HG03354 (cell line): ENCODE measurements at regions not wholly inside any gene's neighbourhood (a gene's known extent, or its start where the extent isn't known, plus 50 kb on each side); places are given as distances from the start of the nearest gene placed in this dataset.
A peak's percentile ranks its signal among the peaks of the same experiment; 100 is the strongest.

Experiments used
- ATAC-seq: cut with Tn5 transposase; IDR thresholded peaks from one replicate; pipeline ENCODE4 v1.9.1; 2021; ENCODE audit warnings: mild to moderate bottlenecking; ENCODE audit not compliant: unreplicated experiment, poor library complexity, severe bottlenecking

DNA sequence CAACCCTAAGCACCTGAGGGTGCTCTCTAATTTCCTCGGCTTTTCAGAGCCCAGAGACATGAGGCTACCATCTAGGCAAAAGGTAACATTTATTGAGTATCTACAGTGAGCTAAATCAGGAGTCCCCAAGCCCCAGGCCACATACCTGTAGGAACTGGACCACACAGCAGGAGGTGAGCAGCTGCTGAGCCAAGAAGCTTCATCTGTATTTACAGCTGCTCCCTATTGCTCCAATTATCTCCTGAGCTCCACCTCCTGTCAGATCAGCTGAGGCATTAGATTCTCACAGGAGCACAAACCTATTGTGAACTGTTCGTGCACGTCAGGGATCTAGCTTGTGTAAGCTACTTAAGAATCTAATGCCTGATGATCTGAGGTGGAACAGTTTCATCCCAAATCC is 70.2 kb downstream of the RND3 start:
- ATAC-seq: no peak

DNA sequence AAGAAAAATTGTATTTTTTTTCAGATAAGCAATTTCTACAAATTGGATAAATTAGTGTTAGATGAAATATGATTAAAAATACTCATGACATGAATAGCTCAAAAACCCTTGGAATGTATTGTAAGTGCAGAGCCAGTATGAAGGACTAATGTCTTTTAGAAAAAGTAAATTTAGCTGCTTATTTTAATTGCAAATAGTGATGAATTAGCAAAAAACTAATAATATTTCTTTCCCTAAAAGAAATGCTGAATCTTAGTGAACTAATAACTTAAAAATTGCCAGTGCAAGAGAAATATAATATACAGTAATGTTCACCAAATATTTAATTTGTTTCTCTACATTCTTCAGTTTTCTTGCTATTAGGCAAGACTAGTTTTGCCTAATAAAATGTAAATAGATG is 72.4 kb downstream of the RND3 start:
- ATAC-seq: no peak

- ATAC-seq: no peak
These were observed 73.6 kb downstream of the RND3 start for GRCh38 chr2:150413910-150414309.

- no peak for ATAC-seq
These were observed 74.1 kb downstream of the RND3 start for GRCh38 chr2:150413366-150413765.

- ATAC-seq: no peak
These were observed 76.7 kb downstream of the RND3 start for GRCh38 chr2:150410809-150411208.

DNA sequence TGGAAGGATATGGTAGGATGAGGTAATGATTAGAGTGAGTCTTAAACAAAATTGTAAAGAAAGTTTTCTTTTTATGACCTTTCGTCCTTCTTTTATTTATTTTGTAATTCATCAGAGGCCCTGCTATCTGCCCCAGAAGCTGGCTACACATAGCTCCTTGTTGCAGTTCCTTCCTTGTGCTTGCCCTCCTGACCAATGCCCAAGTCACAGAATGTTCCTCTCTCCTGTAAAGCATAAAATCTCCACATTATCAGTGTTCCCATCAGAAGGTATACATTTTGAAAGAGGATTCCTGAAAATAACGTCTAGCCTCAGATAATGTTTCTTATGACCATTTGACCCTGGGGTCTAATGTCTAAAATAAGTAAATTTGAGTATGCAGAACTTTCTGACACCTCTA is 78.3 kb downstream of the RND3 start:
- no peak for ATAC-seq

DNA sequence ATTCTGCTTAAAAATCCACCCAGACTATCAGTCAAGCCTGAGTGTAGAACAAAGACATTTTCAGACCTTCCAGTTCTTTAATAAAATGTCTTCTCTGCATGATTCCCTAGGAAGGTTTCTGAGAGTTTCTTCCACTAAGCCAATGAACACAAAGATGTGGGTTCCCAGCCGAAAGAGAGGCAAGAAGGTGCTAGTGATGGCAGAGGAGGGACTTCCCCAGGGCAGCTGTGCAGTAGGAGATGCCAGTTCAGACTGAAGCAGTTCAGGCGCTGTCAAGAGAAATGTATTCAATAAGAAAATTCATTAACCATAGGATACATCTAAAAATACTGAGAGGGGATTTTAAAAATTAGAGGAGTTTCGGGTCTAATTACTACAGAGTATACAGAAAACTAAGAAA is 83.3 kb downstream of the RND3 start:
- ATAC-seq: no peak

- ATAC-seq: peak; percentile 94
These were observed 84.0 kb downstream of the RND3 start for GRCh38 chr2:150403457-150403856.

DNA sequence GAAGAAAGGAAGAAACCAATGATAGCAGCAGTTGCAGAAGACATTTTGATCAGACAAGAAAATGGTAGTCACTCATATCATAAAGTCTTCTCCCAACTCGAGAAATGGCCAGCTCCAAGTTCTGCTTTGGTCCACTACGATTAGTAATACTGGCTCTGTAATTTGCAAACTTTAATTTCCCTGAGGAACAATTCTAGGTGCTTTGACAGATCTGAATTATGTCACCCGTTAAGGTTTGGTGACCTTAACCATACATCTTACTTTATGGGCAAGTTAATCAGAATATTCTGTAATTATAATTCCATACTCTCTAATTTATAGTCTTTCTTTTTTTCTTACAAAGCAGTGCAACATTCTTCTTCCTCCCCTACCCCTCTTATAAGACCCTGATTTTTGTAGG is 84.5 kb downstream of the RND3 start:
- no peak for ATAC-seq

DNA sequence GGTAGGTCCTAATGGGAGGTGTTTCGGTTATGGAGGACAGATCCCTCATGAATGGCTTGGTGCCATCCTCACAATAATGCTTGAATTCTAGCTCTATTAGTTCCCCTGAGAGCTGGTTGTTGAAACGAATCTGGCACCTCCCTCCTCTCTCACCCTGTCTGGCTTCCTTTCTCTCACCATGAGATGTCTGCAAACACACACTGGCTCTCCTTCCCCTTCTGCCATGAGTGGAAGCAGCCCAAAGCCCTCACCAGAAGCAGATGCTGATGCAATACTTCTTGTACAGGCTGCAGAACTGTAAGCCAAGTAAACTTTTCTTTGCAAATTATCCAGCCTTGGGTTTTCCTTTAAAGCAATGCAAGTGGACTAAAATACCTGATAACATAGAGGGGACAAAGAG is 86.6 kb downstream of the RND3 start:
- no peak for ATAC-seq

- ATAC-seq: no peak
These were observed 94.9 kb downstream of the RND3 start for GRCh38 chr2:150392614-150393013.

GRCh38 chr2:150391779-150392178 is 95.7 kb downstream of the RND3 start:
- ATAC-seq: no peak

- no peak for ATAC-seq
These were observed 98.0 kb downstream of the RND3 start for GRCh38 chr2:150389447-150389846.

GRCh38 chr2:150388289-150388625 is 99.2 kb downstream of the RND3 start:
- no peak for ATAC-seq

DNA sequence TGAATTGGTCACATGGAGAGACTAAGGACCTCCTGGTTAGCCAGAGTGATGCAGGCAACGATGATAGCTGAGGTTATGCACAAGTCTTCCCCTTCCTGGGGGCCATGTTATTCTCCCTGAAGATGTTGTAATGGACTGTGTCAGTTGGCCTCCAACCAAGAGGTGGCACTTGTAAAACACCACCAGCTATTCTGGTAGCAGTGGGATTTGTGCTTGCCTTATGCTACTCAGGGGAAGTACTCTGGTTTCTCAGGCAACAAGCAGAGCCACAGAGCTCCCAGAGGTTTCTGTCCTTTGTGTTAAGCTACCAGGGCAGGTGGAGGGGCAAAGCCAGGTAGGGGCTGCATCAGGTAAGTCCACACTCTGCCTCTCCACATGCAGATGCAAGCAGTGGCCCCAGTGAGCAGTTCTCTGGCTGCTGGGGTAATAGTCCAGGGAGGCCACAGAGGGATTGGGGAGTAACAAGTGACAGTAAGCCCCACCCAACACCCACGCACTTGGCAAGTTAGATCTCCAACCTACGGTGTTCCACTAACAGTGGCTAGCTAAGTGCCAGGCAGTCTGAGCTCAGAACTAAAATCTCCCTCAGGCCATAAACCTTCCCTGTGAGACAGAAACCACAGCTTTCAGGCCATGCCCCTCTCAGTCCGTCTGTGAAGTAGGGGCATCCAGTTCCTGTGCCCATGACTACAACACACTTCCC is 99.7 kb downstream of the RND3 start:
- ATAC-seq: no peak

DNA sequence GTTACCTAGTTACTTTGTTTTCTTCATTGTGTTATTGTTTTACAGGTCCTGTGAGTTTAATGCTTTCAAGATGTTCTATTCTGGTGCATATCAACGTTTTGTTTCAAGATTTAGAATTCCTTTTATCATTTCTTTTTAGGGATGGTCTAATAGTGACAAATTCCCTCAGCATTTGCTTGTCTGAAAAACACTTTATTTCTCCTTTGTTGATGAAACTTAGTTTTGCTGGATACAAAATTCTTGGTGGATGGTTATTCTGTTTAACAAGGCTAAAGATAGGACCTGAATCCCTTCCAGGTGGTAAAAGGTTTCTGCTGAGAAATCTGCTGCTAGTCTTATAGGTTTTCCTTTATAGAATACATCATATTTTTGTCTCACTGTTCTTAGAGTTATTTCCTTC is 102.3 kb downstream of the RND3 start:
- ATAC-seq: no peak

- ATAC-seq: no peak
These were observed 103.9 kb downstream of the RND3 start for GRCh38 chr2:150383587-150383986.

GRCh38 chr2:150379166-150379565 is 108.3 kb downstream of the RND3 start:
- no peak for ATAC-seq

- no peak for ATAC-seq
These were observed 108.8 kb downstream of the RND3 start for GRCh38 chr2:150378686-150379085.

- ATAC-seq: no peak
These were observed 110.7 kb downstream of the RND3 start for GRCh38 chr2:150376553-150377335.

- no peak for ATAC-seq
These were observed 112.1 kb downstream of the RND3 start for GRCh38 chr2:150375333-150375732.

- no peak for ATAC-seq
These were observed 113.0 kb downstream of the RND3 start for GRCh38 chr2:150374492-150374891.
